Fibroblast of villous mesenchyme (primary cell): ENCODE measurements at regions not wholly inside any gene's neighbourhood (a gene's known extent, or its start where the extent isn't known, plus 50 kb on each side); places are given as distances from the start of the nearest gene placed in this dataset. TPM values are rescaled to one million over a fixed set of nuclear protein-coding genes. Genes with fewer than 3 reads are reported as not detected.

Experiments used
- small RNA-seq: library from RNA; depleted of rRNA; stranded (forward); fragments of <200 nt; gene quantifications from one replicate; pipeline ENCODE3, GENCODE V24; 2012

Small RNA genes in the stretch of these regions (small RNA-seq; reads per million reads assigned to genes)
- not detected for gene AC092745.3
